HG03565 (cell line): ENCODE measurements at regions not wholly inside any gene's neighbourhood (a gene's known extent, or its start where the extent isn't known, plus 50 kb on each side); places are given as distances from the start of the nearest gene placed in this dataset.
A peak's percentile ranks its signal among the peaks of the same experiment; 100 is the strongest.

Source experiments
- ATAC-seq: cut with Tn5 transposase; IDR thresholded peaks from one replicate; pipeline ENCODE4 v1.9.1; 2021; ENCODE audit warnings: mild to moderate bottlenecking, moderate library complexity; ENCODE audit not compliant: unreplicated experiment

GRCh38 chr3:187821616-187822317 is 76.5 kb upstream of the BCL6 start:
- no peak for ATAC-seq

GRCh38 chr3:187822402-187822801 is 77.1 kb upstream of the BCL6 start:
- no peak for ATAC-seq

GRCh38 chr3:187823746-187824145 is 78.5 kb upstream of the BCL6 start:
- ATAC-seq, result no peak

- no peak for ATAC-seq
Measured at GRCh38 chr3:187827723-187828122, 82.5 kb upstream of the BCL6 start.

GRCh38 chr3:187828579-187829452 is 83.5 kb upstream of the BCL6 start:
- ATAC-seq, result peak; percentile 67

GRCh38 chr3:187830181-187830580 is 84.9 kb upstream of the BCL6 start:
- no peak for ATAC-seq

- ATAC-seq, result no peak
Measured at GRCh38 chr3:187831125-187832051, 86.1 kb upstream of the BCL6 start.

GRCh38 chr3:187832202-187832601 is 86.9 kb upstream of the BCL6 start:
- no peak for ATAC-seq

- ATAC-seq, result no peak
Measured at GRCh38 chr3:187833375-187833774, 88.1 kb upstream of the BCL6 start.

- ATAC-seq, result no peak
Measured at GRCh38 chr3:187833799-187834578, 88.7 kb upstream of the BCL6 start.

- no peak for ATAC-seq
Measured at GRCh38 chr3:187836823-187837770, 91.8 kb upstream of the BCL6 start.

- ATAC-seq, result no peak
Measured at GRCh38 chr3:187838016-187838540, 92.8 kb upstream of the BCL6 start.

GRCh38 chr3:187839422-187839821 is 94.2 kb upstream of the BCL6 start:
- ATAC-seq, result no peak

- no peak for ATAC-seq
Measured at GRCh38 chr3:187840856-187841255, 95.6 kb upstream of the BCL6 start.

- ATAC-seq, result no peak
Measured at GRCh38 chr3:187841560-187841959, 96.3 kb upstream of the BCL6 start.

GRCh38 chr3:187843654-187844053 is 98.4 kb upstream of the BCL6 start:
- no peak for ATAC-seq

- no peak for ATAC-seq
Measured at GRCh38 chr3:187844708-187845107, 99.4 kb upstream of the BCL6 start.

- no peak for ATAC-seq
Measured at GRCh38 chr3:187845826-187846225, 100.6 kb upstream of the BCL6 start.

GRCh38 chr3:187848401-187848800 is 103.1 kb upstream of the BCL6 start:
- no peak for ATAC-seq
